ENCODE measurements at regions not wholly inside any gene's neighbourhood (a gene's known extent, or its start where the extent isn't known, plus 50 kb on each side); places are given as distances from the start of the nearest gene placed in this dataset.

DNA sequence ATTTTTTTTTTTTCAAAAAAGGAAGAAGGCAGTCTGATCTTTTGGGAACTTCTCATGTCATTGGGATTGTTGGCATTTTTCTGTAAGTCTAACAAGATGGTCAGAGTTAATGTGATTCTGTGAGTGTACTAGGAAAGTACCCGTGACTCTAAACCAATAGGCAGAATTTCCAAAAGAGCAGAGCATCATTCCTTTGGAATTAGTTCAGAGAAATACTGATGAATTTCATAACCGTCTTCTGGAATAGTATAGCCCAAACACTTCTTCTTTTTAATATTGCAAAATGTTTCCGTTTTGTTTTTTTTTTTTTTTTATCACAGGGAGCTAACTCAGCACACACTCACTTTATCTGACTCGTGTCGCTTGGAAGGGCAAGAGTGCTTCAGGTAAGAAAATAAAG is 407.4 kb downstream of the DTWD2 start (continued):
- TF ChIP-seq, protein P1, sequence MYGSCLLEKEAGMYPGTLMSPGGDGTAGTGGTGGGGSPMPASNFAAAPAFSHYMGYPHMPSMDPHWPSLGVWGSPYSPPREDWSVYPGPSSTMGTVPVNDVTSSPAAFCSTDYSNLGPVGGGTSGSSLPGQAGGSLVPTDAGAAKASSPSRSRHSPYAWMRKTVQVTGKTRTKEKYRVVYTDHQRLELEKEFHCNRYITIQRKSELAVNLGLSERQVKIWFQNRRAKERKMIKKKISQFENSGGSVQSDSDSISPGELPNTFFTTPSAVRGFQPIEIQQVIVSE (CRISPR knock-in tag; IDR thresholded peaks at IDR 0.05; ENCODE audit: borderline replicate concordance), result no peak
- no peak for TF ChIP-seq KAT7 (CRISPR knock-in tag; IDR thresholded peaks at IDR 0.05; ENCODE audit: borderline replicate concordance)
- no peak for TF ChIP-seq NFE2L1 (CRISPR knock-in tag; IDR thresholded peaks at IDR 0.05)
- TF ChIP-seq, protein P2, sequence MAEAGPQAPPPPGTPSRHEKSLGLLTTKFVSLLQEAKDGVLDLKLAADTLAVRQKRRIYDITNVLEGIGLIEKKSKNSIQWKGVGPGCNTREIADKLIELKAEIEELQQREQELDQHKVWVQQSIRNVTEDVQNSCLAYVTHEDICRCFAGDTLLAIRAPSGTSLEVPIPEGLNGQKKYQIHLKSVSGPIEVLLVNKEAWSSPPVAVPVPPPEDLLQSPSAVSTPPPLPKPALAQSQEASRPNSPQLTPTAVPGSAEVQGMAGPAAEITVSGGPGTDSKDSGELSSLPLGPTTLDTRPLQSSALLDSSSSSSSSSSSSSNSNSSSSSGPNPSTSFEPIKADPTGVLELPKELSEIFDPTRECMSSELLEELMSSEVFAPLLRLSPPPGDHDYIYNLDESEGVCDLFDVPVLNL (CRISPR knock-in tag; IDR thresholded peaks at IDR 0.05; ENCODE audit: borderline replicate concordance, low read depth), result no peak
- TF ChIP-seq ZNF416 (CRISPR knock-in tag; IDR thresholded peaks at IDR 0.05), result no peak
- TF ChIP-seq ZBTB21 (CRISPR knock-in tag; IDR thresholded peaks at IDR 0.05; ENCODE audit: borderline replicate concordance), result no peak

DNA sequence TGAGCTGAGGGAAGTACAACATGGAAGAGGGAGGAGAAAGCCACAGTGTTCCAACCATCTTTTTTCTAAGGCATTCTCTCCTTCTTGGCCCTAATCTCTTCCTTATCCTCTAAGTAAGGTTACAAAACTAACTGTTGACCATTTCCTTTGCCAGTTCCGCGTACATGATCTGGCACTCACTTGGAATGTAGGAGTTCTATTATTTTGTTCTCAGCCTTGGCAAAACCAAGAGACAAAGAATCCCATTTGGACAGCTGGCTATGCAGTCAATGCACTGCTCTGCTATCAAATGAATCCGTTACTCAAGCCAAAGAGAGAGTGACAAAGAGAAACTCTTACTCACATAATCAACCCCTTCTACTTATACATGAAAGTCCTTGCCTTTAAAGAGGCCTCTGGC is 410.3 kb downstream of the DTWD2 start:
- no peak for ATAC-seq

GRCh38 chr5:118577621-118578020 is 410.7 kb downstream of the DTWD2 start:
- H3K27me3 Mint-ChIP-seq (ENCODE audit: low read depth), result no peaks in the 10 kb centered on the region
- TF ChIP-seq, protein P3, sequence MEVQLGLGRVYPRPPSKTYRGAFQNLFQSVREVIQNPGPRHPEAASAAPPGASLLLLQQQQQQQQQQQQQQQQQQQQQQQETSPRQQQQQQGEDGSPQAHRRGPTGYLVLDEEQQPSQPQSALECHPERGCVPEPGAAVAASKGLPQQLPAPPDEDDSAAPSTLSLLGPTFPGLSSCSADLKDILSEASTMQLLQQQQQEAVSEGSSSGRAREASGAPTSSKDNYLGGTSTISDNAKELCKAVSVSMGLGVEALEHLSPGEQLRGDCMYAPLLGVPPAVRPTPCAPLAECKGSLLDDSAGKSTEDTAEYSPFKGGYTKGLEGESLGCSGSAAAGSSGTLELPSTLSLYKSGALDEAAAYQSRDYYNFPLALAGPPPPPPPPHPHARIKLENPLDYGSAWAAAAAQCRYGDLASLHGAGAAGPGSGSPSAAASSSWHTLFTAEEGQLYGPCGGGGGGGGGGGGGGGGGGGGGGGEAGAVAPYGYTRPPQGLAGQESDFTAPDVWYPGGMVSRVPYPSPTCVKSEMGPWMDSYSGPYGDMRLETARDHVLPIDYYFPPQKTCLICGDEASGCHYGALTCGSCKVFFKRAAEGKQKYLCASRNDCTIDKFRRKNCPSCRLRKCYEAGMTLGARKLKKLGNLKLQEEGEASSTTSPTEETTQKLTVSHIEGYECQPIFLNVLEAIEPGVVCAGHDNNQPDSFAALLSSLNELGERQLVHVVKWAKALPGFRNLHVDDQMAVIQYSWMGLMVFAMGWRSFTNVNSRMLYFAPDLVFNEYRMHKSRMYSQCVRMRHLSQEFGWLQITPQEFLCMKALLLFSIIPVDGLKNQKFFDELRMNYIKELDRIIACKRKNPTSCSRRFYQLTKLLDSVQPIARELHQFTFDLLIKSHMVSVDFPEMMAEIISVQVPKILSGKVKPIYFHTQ (CRISPR knock-in tag; IDR thresholded peaks at IDR 0.05), result no peak
- TF ChIP-seq MYBL2 (CRISPR knock-in tag; IDR thresholded peaks at IDR 0.05) (no peak), ZNF219 (CRISPR knock-in tag; IDR thresholded peaks at IDR 0.05; ENCODE audit: borderline replicate concordance) (no peak), ZNF416 (CRISPR knock-in tag; IDR thresholded peaks at IDR 0.05) (no peak), SMAD4 (CRISPR knock-in tag; IDR thresholded peaks at IDR 0.05) (no peak), ZNF232 (CRISPR knock-in tag; IDR thresholded peaks at IDR 0.05) (no peak), ETV6 (CRISPR knock-in tag; IDR thresholded peaks at IDR 0.05) (no peak), SP1 (CRISPR knock-in tag; conservative IDR thresholded peaks at IDR 0.05) (no peak)
- TF ChIP-seq, protein P4, sequence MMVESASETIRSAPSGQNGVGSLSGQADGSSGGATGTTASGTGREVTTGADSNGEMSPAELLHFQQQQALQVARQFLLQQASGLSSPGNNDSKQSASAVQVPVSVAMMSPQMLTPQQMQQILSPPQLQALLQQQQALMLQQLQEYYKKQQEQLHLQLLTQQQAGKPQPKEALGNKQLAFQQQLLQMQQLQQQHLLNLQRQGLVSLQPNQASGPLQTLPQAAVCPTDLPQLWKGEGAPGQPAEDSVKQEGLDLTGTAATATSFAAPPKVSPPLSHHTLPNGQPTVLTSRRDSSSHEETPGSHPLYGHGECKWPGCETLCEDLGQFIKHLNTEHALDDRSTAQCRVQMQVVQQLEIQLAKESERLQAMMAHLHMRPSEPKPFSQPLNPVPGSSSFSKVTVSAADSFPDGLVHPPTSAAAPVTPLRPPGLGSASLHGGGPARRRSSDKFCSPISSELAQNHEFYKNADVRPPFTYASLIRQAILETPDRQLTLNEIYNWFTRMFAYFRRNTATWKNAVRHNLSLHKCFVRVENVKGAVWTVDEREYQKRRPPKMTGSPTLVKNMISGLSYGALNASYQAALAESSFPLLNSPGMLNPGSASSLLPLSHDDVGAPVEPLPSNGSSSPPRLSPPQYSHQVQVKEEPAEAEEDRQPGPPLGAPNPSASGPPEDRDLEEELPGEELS (CRISPR knock-in tag; IDR thresholded peaks at IDR 0.05), result no peak
- TF ChIP-seq, protein P5, sequence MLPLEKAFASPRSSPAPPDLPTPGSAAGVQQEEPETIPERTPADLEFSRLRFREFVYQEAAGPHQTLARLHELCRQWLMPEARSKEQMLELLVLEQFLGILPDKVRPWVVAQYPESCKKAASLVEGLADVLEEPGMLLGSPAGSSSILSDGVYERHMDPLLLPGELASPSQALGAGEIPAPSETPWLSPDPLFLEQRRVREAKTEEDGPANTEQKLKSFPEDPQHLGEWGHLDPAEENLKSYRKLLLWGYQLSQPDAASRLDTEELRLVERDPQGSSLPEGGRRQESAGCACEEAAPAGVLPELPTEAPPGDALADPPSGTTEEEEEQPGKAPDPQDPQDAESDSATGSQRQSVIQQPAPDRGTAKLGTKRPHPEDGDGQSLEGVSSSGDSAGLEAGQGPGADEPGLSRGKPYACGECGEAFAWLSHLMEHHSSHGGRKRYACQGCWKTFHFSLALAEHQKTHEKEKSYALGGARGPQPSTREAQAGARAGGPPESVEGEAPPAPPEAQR (CRISPR knock-in tag; IDR thresholded peaks at IDR 0.05), result no peak
- ATAC-seq (no peak), DNase-seq (ENCODE audit: low spot score) (no peak)
- H3K36me3 Mint-ChIP-seq, result no peaks in the 10 kb centered on the region
- H3K4me3 Mint-ChIP-seq, result no peak overlapping the region
- POLR2A ChIA-PET, result no interaction called here
- H3K4me1 Mint-ChIP-seq, result no peaks in the 10 kb centered on the region
- CTCF ChIA-PET, result no interaction called here
- peaks cover 4% of the 10 kb centered on the region; the same call in 1 of the 2 replicates for H3K9me3 Mint-ChIP-seq
- no peak overlapping the region for H3K27ac Mint-ChIP-seq

More for the DNA sequence above, 410.3 kb downstream of the DTWD2 start:
- Mint-ChIP-seq H3K27me3 (ENCODE audit: low read depth) (no peaks in the 10 kb centered on the region), H3K4me1 (no peaks in the 10 kb centered on the region), H3K36me3 (no peaks in the 10 kb centered on the region), H3K4me3 (no peak overlapping the region), H3K9me3 (peaks cover 4% of the 10 kb centered on the region; the same call in 1 of the 2 replicates), H3K27ac (no peak overlapping the region)
- no peak for DNase-seq (ENCODE audit: low spot score)
- POLR2A ChIA-PET, result no interaction called here
- TF ChIP-seq TP53 (CRISPR knock-in tag; IDR thresholded peaks at IDR 0.05), result no peak
- TF ChIP-seq NFYB (CRISPR knock-in tag; conservative IDR thresholded peaks at IDR 0.05; ENCODE audit: low read depth), result no peak
- no peak for TF ChIP-seq GTF2I (CRISPR knock-in tag; conservative IDR thresholded peaks at IDR 0.05)
- TF ChIP-seq, protein P5 (CRISPR knock-in tag; IDR thresholded peaks at IDR 0.05), result no peak
- TF ChIP-seq ZNF396 (CRISPR knock-in tag; IDR thresholded peaks at IDR 0.05; ENCODE audit: borderline replicate concordance), result no peak
- no peak for TF ChIP-seq ZBTB43 (CRISPR knock-in tag; IDR thresholded peaks at IDR 0.05)
- TF ChIP-seq, protein P6, sequence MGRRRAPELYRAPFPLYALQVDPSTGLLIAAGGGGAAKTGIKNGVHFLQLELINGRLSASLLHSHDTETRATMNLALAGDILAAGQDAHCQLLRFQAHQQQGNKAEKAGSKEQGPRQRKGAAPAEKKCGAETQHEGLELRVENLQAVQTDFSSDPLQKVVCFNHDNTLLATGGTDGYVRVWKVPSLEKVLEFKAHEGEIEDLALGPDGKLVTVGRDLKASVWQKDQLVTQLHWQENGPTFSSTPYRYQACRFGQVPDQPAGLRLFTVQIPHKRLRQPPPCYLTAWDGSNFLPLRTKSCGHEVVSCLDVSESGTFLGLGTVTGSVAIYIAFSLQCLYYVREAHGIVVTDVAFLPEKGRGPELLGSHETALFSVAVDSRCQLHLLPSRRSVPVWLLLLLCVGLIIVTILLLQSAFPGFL (CRISPR knock-in tag; IDR thresholded peaks at IDR 0.05; ENCODE audit: borderline replicate concordance), result no peak
- CTCF ChIA-PET, result no interaction called here
